ENCODE measurements at regions not wholly inside any gene's neighbourhood (a gene's known extent, or its start where the extent isn't known, plus 50 kb on each side); places are given as distances from the start of the nearest gene placed in this dataset.

DNA sequence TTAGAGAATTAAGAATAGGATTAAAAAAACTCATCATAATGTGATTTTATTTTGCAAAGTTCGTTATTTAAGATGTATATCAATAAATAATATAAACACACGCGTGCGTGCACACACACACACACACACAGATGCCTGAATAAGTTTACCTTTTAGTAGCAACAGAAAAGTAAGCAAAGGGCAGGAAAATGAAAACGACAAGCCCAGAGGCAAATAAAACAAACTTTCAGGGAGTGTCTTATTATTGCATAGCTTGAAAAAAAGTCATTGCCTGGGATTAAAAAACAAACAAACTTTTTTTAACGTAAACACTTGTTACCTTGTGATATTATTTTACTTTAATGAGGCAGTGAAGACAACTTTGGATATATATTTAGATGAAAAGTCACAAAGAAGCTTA, 226.4 kb downstream of the BAMBI start:
- TF ChIP-seq, protein P1, sequence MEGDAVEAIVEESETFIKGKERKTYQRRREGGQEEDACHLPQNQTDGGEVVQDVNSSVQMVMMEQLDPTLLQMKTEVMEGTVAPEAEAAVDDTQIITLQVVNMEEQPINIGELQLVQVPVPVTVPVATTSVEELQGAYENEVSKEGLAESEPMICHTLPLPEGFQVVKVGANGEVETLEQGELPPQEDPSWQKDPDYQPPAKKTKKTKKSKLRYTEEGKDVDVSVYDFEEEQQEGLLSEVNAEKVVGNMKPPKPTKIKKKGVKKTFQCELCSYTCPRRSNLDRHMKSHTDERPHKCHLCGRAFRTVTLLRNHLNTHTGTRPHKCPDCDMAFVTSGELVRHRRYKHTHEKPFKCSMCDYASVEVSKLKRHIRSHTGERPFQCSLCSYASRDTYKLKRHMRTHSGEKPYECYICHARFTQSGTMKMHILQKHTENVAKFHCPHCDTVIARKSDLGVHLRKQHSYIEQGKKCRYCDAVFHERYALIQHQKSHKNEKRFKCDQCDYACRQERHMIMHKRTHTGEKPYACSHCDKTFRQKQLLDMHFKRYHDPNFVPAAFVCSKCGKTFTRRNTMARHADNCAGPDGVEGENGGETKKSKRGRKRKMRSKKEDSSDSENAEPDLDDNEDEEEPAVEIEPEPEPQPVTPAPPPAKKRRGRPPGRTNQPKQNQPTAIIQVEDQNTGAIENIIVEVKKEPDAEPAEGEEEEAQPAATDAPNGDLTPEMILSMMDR (IDR thresholded peaks at IDR 0.05; ENCODE audit: low read depth, low read length) = no peak
- no peaks in the 10 kb centered on the region for H3K27me3 ChIP-seq (ENCODE audit: control insufficient read depth, insufficient read depth, low read length)
- no peak overlapping the region for H3K4me3 ChIP-seq (ENCODE audit: low read depth, low read length)
- no peak for DNase-seq (ENCODE audit: low read depth, low spot score)
- no peaks in the 10 kb centered on the region for H3K9me3 ChIP-seq (ENCODE audit: control insufficient read depth, insufficient read depth, low read length)
- ChIA-PET POLR2A (no interaction called here), CTCF (no interaction called here)
- H3K27ac ChIP-seq (ENCODE audit: low read depth, low read length) = no peak overlapping the region

DNA sequence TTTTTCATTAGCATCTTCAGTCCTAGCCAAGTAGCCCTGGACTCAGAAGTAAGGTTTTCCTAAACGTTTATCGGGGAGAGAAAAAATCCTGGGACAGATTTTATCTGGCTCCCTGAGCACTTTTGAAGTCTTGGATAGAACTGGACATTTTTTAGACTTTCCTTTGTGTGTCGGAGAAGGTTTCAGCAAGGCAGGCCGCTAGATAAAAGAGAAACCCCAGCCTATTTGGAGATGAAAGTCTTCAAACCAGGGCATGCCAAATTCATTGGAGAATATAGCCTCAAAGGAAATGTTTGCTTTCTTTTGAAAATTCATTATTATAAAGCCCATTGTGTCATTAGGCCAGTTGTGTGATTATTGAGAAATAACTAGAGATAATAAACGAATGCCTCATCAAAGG, 228.1 kb downstream of the BAMBI start:
- Histone ChIP-seq H3K9me3 (ENCODE audit: control insufficient read depth, insufficient read depth, low read length) (no peaks in the 10 kb centered on the region), H3K27ac (ENCODE audit: low read depth, low read length) (no peak overlapping the region), H3K27me3 (ENCODE audit: control insufficient read depth, insufficient read depth, low read length) (no peaks in the 10 kb centered on the region), H3K4me3 (ENCODE audit: low read depth, low read length) (no peak overlapping the region)
- no peak for DNase-seq (ENCODE audit: low read depth, low spot score)
- TF ChIP-seq, protein P1 (IDR thresholded peaks at IDR 0.05; ENCODE audit: low read depth, low read length) = no peak
- ChIA-PET POLR2A (no interaction called here), CTCF (no interaction called here)

- peak overlapping the region; percentile 88 for H3K27ac ChIP-seq (ENCODE audit: low read depth, low read length)
- TF ChIP-seq, protein P1 (IDR thresholded peaks at IDR 0.05; ENCODE audit: low read depth, low read length) = no peak
- H3K27me3 ChIP-seq (ENCODE audit: control insufficient read depth, insufficient read depth, low read length) = no peaks in the 10 kb centered on the region
- ChIA-PET CTCF (no interaction called here), POLR2A (no interaction called here)
- H3K9me3 ChIP-seq (ENCODE audit: control insufficient read depth, insufficient read depth, low read length) = no peaks in the 10 kb centered on the region
- H3K4me3 ChIP-seq (ENCODE audit: low read depth, low read length) = peak overlapping the region; percentile 14
- DNase-seq (ENCODE audit: low read depth, low spot score) = no peak
These were observed 228.7 kb downstream of the BAMBI start for GRCh38 chr10:28906011-28906411.

- Histone ChIP-seq H3K4me3 (ENCODE audit: low read depth, low read length) (peak overlapping the region; percentile 14), H3K27ac (ENCODE audit: low read depth, low read length) (peak overlapping the region; percentile 90), H3K27me3 (ENCODE audit: control insufficient read depth, insufficient read depth, low read length) (no peaks in the 10 kb centered on the region), H3K9me3 (ENCODE audit: control insufficient read depth, insufficient read depth, low read length) (no peaks in the 10 kb centered on the region)
- TF ChIP-seq, protein P1 (IDR thresholded peaks at IDR 0.05; ENCODE audit: low read depth, low read length) = no peak
- ChIA-PET CTCF (no interaction called here), POLR2A (no interaction called here)
- peak; percentile 39 for DNase-seq (ENCODE audit: low read depth, low spot score)
These were observed 229.1 kb downstream of the BAMBI start for GRCh38 chr10:28906415-28906814.

DNA sequence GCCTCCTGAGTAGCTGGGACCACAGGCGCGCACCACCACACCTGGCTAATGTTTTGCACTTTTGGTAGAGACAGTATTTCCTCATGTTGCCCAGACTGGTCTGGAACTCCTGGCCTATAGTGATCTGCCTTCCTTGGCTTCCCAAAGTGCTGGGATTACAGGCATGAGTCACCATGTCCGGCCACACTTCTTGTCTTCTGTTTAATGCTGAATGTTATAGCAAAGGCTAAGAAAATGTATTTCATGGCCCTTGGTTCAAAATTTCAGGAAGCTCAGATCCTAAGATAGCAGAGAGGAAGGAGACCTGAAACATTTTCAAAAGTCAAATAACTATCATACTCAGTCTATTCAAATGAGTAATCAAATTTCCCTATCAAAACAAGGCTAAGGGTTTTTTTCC, 229.6 kb downstream of the BAMBI start:
- ChIA-PET CTCF (no interaction called here), POLR2A (no interaction called here)
- no peak for DNase-seq (ENCODE audit: low read depth, low spot score)
- TF ChIP-seq, protein P1 (IDR thresholded peaks at IDR 0.05; ENCODE audit: low read depth, low read length) = no peak
- H3K9me3 ChIP-seq (ENCODE audit: control insufficient read depth, insufficient read depth, low read length) = no peaks in the 10 kb centered on the region
- H3K27ac ChIP-seq (ENCODE audit: low read depth, low read length) = peak overlapping the region; percentile 90
- no peaks in the 10 kb centered on the region for H3K27me3 ChIP-seq (ENCODE audit: control insufficient read depth, insufficient read depth, low read length)
- no peak overlapping the region for H3K4me3 ChIP-seq (ENCODE audit: low read depth, low read length)
